Lower lobe of right lung (tissue), 2 donors: ENCODE measurements at regions not wholly inside any gene's neighbourhood (a gene's known extent, or its start where the extent isn't known, plus 50 kb on each side); places are given as distances from the start of the nearest gene placed in this dataset.

Source experiments
- ATAC-seq, 2 donors: fragments of 200-7000 bp; cut with Tn5 transposase; one replicate each; pipeline ENCODE4 v1.9.1; 2020 to 2022; ENCODE audit warnings: mild to moderate bottlenecking in 2 of 2, moderate library complexity in 2 of 2
- DNase-seq: peaks from one replicate; pipeline ENCODE4 v3.0.0-alpha.2; 2020
- H3K27ac ChIP-seq: fragments of 200-600 bp; one replicate; pipeline ENCODE4 v1.8.0; 2022
- H3K27me3 ChIP-seq: fragments of 200-600 bp; one replicate; pipeline ENCODE4 v1.8.0; 2022; ENCODE audit warnings: low read depth
- H3K36me3 ChIP-seq: fragments of 200-600 bp; one replicate; pipeline ENCODE4 v1.8.0; 2022; ENCODE audit warnings: mild to moderate bottlenecking
- H3K4me1 ChIP-seq: fragments of 200-600 bp; one replicate; pipeline ENCODE4 v1.8.0; 2022
- H3K4me3 ChIP-seq: fragments of 200-600 bp; one replicate; pipeline ENCODE4 v1.8.0; 2022; ENCODE audit warnings: mild to moderate bottlenecking
- H3K9me3 ChIP-seq: fragments of 200-600 bp; one replicate; pipeline ENCODE4 v1.8.0; 2022
- CTCF ChIP-seq: fragments of 200-600 bp; IDR thresholded peaks from one replicate; pipeline ENCODE4 v1.8.0; 2022; ENCODE audit warnings: antibody characterized with exemption, mild to moderate bottlenecking
- intact Hi-C: fragments of 100-400 bp; cut with DNase I; formaldehyde crosslinking; loops from one replicate; pipeline ENCODE4 v1.11.0; 2022
- donor health status: DM: no; HTN: yes; CAD: no; lungs with severe emphysema.

GRCh38 chr10:28250782-28251181 lies 52.1 kb downstream of the MPP7 start:
- Histone ChIP-seq H3K36me3 (no peaks in the 10 kb centered on the region), H3K27me3 (no peaks in the 10 kb centered on the region), H3K9me3 (no peaks in the 10 kb centered on the region), H3K4me1 (peaks cover 18% of the 10 kb centered on the region), H3K4me3 (no peak overlapping the region), H3K27ac (no peak overlapping the region)
- DNase-seq (no peak), ATAC-seq (peak in 1 of 2 donors; percentile 25)
- peak; percentile 49 for TF ChIP-seq CTCF
- intact Hi-C loops: loop anchor here (5.0 kb wide), 1 partner anchor 132 kb away; no protein-coding TSS in a partner anchor

- intact Hi-C loops: loop anchor here (5.0 kb wide), 1 partner anchor 132 kb away; no protein-coding TSS in a partner anchor
- Histone ChIP-seq H3K36me3 (no peaks in the 10 kb centered on the region), H3K27me3 (no peaks in the 10 kb centered on the region), H3K4me3 (no peak overlapping the region), H3K27ac (no peak overlapping the region), H3K9me3 (no peaks in the 10 kb centered on the region), H3K4me1 (peaks cover 18% of the 10 kb centered on the region)
- DNase-seq (no peak), ATAC-seq (no peak)
- no peak for TF ChIP-seq CTCF
Observed at GRCh38 chr10:28250358-28250757, 52.5 kb downstream of the MPP7 start.

GRCh38 chr10:28249512-28249911 lies 53.4 kb downstream of the MPP7 start:
- DNase-seq: no peak
- intact Hi-C loops: no loop called here
- TF ChIP-seq CTCF: no peak

GRCh38 chr10:28248092-28248491 lies 54.8 kb downstream of the MPP7 start:
- Histone ChIP-seq H3K36me3 (no peaks in the 10 kb centered on the region), H3K4me1 (peaks cover 16% of the 10 kb centered on the region), H3K27me3 (no peaks in the 10 kb centered on the region), H3K4me3 (no peak overlapping the region), H3K27ac (no peak overlapping the region), H3K9me3 (no peaks in the 10 kb centered on the region)
- no peak for TF ChIP-seq CTCF
- peak; percentile 56 to 77 for ATAC-seq
- intact Hi-C loops: no loop called here
- DNase-seq: peak; percentile 46

More at GRCh38 chr10:28249512-28249911, 53.4 kb downstream of the MPP7 start:
- H3K27me3 ChIP-seq: no peaks in the 10 kb centered on the region
- H3K36me3 ChIP-seq: no peaks in the 10 kb centered on the region
- no peak overlapping the region for H3K27ac ChIP-seq
- H3K4me3 ChIP-seq: no peak overlapping the region
- H3K9me3 ChIP-seq: no peaks in the 10 kb centered on the region
- H3K4me1 ChIP-seq: peaks cover 18% of the 10 kb centered on the region
- ATAC-seq: no peak

- no peak for TF ChIP-seq CTCF
- ATAC-seq: no peak
- Histone ChIP-seq H3K36me3 (no peaks in the 10 kb centered on the region), H3K27me3 (no peaks in the 10 kb centered on the region), H3K4me3 (no peak overlapping the region), H3K27ac (no peak overlapping the region), H3K9me3 (no peaks in the 10 kb centered on the region), H3K4me1 (peaks cover 2% of the 10 kb centered on the region)
- no peak for DNase-seq
- intact Hi-C loops: no loop called here
Observed at GRCh38 chr10:28246023-28246422, 56.8 kb downstream of the MPP7 start.

GRCh38 chr10:28243923-28244322 lies 58.9 kb downstream of the MPP7 start:
- Histone ChIP-seq H3K27me3 (no peaks in the 10 kb centered on the region), H3K4me1 (no peaks in the 10 kb centered on the region), H3K27ac (no peak overlapping the region), H3K4me3 (no peak overlapping the region), H3K9me3 (no peaks in the 10 kb centered on the region), H3K36me3 (no peaks in the 10 kb centered on the region)
- intact Hi-C loops: no loop called here
- DNase-seq (no peak), ATAC-seq (no peak)
- TF ChIP-seq CTCF: no peak
